ENCODE measurements at regions not wholly inside any gene's neighbourhood (a gene's known extent, or its start where the extent isn't known, plus 50 kb on each side); places are given as distances from the start of the nearest gene placed in this dataset.

DNA sequence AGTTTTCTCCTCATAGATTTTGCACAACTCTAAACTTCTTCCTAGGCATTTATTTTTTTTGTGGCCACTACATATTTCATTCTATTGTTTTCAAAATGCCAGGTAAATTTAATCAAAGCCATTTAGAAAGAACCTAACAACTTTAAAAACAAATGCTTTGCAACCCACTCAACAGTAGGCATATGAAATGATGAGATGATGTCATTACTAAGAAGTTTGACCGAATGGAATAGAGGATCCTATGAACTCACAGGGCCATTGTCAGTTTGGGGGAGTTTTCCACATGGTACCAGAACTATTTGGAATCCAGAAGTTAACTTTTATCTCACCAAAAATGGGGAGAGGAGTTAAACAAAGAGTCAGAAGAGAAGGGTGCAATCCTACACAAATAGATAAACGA lies 100.7 kb upstream of the INHBA start:
- TF ChIP-seq, protein P1, sequence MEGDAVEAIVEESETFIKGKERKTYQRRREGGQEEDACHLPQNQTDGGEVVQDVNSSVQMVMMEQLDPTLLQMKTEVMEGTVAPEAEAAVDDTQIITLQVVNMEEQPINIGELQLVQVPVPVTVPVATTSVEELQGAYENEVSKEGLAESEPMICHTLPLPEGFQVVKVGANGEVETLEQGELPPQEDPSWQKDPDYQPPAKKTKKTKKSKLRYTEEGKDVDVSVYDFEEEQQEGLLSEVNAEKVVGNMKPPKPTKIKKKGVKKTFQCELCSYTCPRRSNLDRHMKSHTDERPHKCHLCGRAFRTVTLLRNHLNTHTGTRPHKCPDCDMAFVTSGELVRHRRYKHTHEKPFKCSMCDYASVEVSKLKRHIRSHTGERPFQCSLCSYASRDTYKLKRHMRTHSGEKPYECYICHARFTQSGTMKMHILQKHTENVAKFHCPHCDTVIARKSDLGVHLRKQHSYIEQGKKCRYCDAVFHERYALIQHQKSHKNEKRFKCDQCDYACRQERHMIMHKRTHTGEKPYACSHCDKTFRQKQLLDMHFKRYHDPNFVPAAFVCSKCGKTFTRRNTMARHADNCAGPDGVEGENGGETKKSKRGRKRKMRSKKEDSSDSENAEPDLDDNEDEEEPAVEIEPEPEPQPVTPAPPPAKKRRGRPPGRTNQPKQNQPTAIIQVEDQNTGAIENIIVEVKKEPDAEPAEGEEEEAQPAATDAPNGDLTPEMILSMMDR (conservative IDR thresholded peaks at IDR 0.05; ENCODE audit: low read depth, low read length): no peak
- TF ChIP-seq EZH2 (IDR thresholded peaks at IDR 0.05; ENCODE audit: low read length, unreplicated experiment): no peak
- TF ChIP-seq EZH2phosphoT487 (IDR thresholded peaks at IDR 0.05; ENCODE audit: borderline replicate concordance, low read length): no peak
